GM10248 (cell line): ENCODE measurements at regions not wholly inside any gene's neighbourhood (a gene's known extent, or its start where the extent isn't known, plus 50 kb on each side); places are given as distances from the start of the nearest gene placed in this dataset.

Source experiments
- CTCF ChIA-PET: fragments of 300-600 bp; sonication (Branson Sonifier 250); formaldehyde crosslinking; extraction: SDS; loops from one replicate; lab custom pipeline; 2021; ENCODE audit warnings: antibody characterized with exemption; lab: Yijun Ruan, JAX
- POLR2A ChIA-PET: fragments of 350-650 bp; sonication (Branson Sonifier 250); formaldehyde crosslinking; extraction: SDS; loops from one replicate; lab custom pipeline; 2020; ENCODE audit warnings: antibody characterized with exemption; lab: Yijun Ruan, JAX
- DNase-seq: peaks from one replicate; pipeline ENCODE4 v3.0.0; 2012; ENCODE audit errors: extremely low spot score
- TF ChIP-seq, protein P1 (sequence below): IDR thresholded peaks from 2 replicates; pipeline ENCODE4 v1.5.1; 2012; ENCODE audit warnings: mild to moderate bottlenecking, low read depth; ENCODE audit errors: extremely low read depth, missing control alignments, control extremely low read depth

GRCh38 chr16:87056551-87056950 is 260.6 kb downstream of the C16orf95 start:
- TF ChIP-seq, protein P1, sequence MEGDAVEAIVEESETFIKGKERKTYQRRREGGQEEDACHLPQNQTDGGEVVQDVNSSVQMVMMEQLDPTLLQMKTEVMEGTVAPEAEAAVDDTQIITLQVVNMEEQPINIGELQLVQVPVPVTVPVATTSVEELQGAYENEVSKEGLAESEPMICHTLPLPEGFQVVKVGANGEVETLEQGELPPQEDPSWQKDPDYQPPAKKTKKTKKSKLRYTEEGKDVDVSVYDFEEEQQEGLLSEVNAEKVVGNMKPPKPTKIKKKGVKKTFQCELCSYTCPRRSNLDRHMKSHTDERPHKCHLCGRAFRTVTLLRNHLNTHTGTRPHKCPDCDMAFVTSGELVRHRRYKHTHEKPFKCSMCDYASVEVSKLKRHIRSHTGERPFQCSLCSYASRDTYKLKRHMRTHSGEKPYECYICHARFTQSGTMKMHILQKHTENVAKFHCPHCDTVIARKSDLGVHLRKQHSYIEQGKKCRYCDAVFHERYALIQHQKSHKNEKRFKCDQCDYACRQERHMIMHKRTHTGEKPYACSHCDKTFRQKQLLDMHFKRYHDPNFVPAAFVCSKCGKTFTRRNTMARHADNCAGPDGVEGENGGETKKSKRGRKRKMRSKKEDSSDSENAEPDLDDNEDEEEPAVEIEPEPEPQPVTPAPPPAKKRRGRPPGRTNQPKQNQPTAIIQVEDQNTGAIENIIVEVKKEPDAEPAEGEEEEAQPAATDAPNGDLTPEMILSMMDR, result no peak
- ChIA-PET CTCF (no interaction called here), POLR2A (no interaction called here)
- DNase-seq, result no peak

DNA sequence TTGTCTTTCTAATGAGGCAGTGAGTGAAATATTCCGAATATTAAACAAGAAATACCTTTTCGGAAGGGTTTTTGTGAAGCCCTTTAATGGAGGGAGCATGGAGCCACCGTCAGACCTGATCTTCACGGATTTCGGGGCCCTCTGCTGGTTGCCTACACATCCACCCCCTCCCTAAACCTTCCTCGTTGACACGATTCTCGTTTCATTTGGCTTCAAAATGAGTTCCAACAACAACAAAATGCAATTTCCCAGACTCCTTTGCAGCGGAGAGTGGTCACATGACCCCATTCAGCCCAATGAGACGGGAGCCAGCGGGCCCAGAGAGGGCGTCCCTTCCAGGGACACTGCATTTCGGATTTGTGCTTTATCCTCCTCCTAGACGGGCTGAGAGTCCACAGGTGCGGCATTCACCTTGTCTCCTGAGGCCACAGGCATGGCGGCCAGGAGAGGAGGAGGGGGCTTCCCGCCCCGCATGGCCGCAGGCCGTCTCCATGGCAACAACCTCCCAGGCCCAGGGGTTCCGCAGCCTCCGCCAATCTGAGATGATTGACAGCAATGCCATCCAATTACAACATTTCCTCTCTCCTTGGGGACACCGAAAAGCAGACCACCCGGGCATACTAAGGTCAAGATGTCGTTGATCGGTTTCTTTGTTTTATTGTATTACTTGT is 259.8 kb downstream of the C16orf95 start:
- no peak for DNase-seq
- TF ChIP-seq, protein P1, result no peak
- ChIA-PET CTCF (no interaction called here), POLR2A (no interaction called here)

GRCh38 chr16:87057951-87058560 is 259.1 kb downstream of the C16orf95 start:
- no peak for DNase-seq
- ChIA-PET CTCF (interaction anchor here (0.9 to 1.6 kb wide), 3 partner anchors 15 to 494 kb away, joined by 3 to 6 read pairs (median 3); no protein-coding TSS in a partner anchor), POLR2A (no interaction called here)
- TF ChIP-seq, protein P1, result no peak

DNA sequence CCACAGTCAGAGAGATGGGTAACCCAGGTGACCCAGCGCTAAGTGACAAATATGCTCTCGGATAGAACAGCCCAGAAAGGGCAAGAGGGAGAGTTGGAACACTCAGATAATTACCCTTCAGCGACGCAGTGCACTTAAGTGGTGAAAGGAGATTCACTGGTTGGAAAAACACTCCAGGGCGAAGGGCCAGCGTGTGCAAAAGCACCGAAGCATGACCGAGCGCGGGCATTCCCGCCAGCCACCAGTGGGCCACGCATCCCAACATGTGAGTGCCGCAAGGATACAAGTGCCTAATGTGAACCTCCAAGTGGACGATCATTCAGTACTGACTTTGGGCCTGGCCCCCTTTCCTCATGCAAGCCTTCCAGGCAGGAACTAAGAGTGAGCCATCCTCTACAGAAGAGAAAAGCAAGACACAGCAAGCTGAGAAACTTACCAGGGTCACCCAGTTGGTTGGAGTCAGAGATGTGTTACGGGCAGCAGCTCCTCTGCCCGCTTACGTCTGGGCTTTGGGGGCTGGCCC is 258.4 kb downstream of the C16orf95 start:
- TF ChIP-seq, protein P1, result no peak
- no peak for DNase-seq
- CTCF ChIA-PET, result interaction anchor here (0.9 to 1.6 kb wide), 3 partner anchors 15 to 495 kb away, joined by 3 to 6 read pairs (median 3); no protein-coding TSS in a partner anchor
- POLR2A ChIA-PET, result no interaction called here

- TF ChIP-seq, protein P1, result no peak
- CTCF ChIA-PET, result interaction anchor here (0.6 to 4.2 kb wide), 5 partner anchors 17 to 639 kb away, joined by 3 to 52 read pairs (median 3); no protein-coding TSS in a partner anchor
- POLR2A ChIA-PET, result no interaction called here
- DNase-seq, result no peak
These were observed 256.9 kb downstream of the C16orf95 start for GRCh38 chr16:87060034-87060986.
